Trophoblast cell (in vitro differentiated cells and primary cell): ENCODE measurements at regions not wholly inside any gene's neighbourhood (a gene's known extent, or its start where the extent isn't known, plus 50 kb on each side); places are given as distances from the start of the nearest gene placed in this dataset.

Source experiments
- DNase-seq, 2 donors: peaks; one replicate each; pipeline ENCODE4 v3.0.0-alpha.2; 2016
- H2AFZ ChIP-seq: 2 replicates; pipeline ENCODE4 v1.6.1; 2013; ENCODE audit warnings: low read length, moderate library complexity, mild to moderate bottlenecking; ENCODE audit not compliant: insufficient read depth, poor library complexity
- H2AK5ac ChIP-seq: 2 replicates; pipeline ENCODE4 v1.6.1; 2013; ENCODE audit warnings: mild to moderate bottlenecking, low read length
- H2BK120ac ChIP-seq: 2 replicates; pipeline ENCODE4 v1.6.1; 2013; ENCODE audit warnings: low read length, mild to moderate bottlenecking, moderate library complexity; ENCODE audit not compliant: insufficient read depth, poor library complexity
- H2BK12ac ChIP-seq: 2 replicates; pipeline ENCODE4 v1.6.1; 2013; ENCODE audit warnings: mild to moderate bottlenecking, low read length, moderate library complexity
- H2BK5ac ChIP-seq: 2 replicates; pipeline ENCODE4 v1.6.1; 2013; ENCODE audit warnings: low read length, low read depth, moderate library complexity, mild to moderate bottlenecking; ENCODE audit not compliant: poor library complexity
- H3K14ac ChIP-seq: 2 replicates; pipeline ENCODE4 v1.6.1; 2013; ENCODE audit warnings: mild to moderate bottlenecking, low read length
- H3K18ac ChIP-seq: 2 replicates; pipeline ENCODE4 v1.6.1; 2013; ENCODE audit warnings: mild to moderate bottlenecking, low read length
- H3K23ac ChIP-seq: 2 replicates; pipeline ENCODE4 v1.6.1; 2013; ENCODE audit warnings: low read length
- H3K27ac ChIP-seq: 2 replicates; pipeline ENCODE4 v1.5.1; 2013; ENCODE audit warnings: low read depth, mild to moderate bottlenecking, inconsistent platforms, low read length, moderate library complexity
- H3K27me3 ChIP-seq: 2 replicates; pipeline ENCODE4 v1.6.1; 2013; ENCODE audit warnings: inconsistent platforms, mild to moderate bottlenecking, low read length, moderate library complexity; ENCODE audit not compliant: insufficient read depth
- H3K36me3 ChIP-seq, 2 experiments: 1 replicate in 1 of 2; 2 replicates in 1 of 2; pipeline ENCODE4 v1.6.1; 2013; ENCODE audit warnings: low read length in 2 of 2, mild to moderate bottlenecking in 2 of 2, moderate library complexity in 1 of 2; ENCODE audit not compliant: insufficient read depth in 2 of 2, control insufficient read depth in 1 of 2
- H3K4ac ChIP-seq: 2 replicates; pipeline ENCODE4 v1.6.1; 2013; ENCODE audit warnings: low read depth, mild to moderate bottlenecking, low read length, moderate library complexity
- H3K4me1 ChIP-seq, 2 experiments: 1 replicate in 1 of 2; 2 replicates in 1 of 2; pipeline ENCODE4 v1.6.1; 2013; ENCODE audit warnings: low read length in 2 of 2, mild to moderate bottlenecking in 2 of 2, moderate library complexity in 1 of 2; ENCODE audit not compliant: insufficient read depth in 2 of 2, control insufficient read depth in 1 of 2
- H3K4me2 ChIP-seq: 2 replicates; pipeline ENCODE4 v1.6.1; 2013; ENCODE audit warnings: inconsistent platforms, mild to moderate bottlenecking, low read length, moderate library complexity
- H3K4me3 ChIP-seq: 2 replicates; pipeline ENCODE4 v1.5.1; 2013; ENCODE audit warnings: mild to moderate bottlenecking, low read depth, low read length, inconsistent platforms
- H3K79me1 ChIP-seq: one replicate; pipeline ENCODE4 v1.6.1; 2013; ENCODE audit warnings: low read length
- H3K79me2 ChIP-seq: 2 replicates; pipeline ENCODE4 v1.6.1; 2013; ENCODE audit warnings: low read length, mild to moderate bottlenecking; ENCODE audit not compliant: control insufficient read depth, insufficient read depth, poor library complexity
- H3K9ac ChIP-seq: 2 replicates; pipeline ENCODE4 v1.6.1; 2013; ENCODE audit warnings: mild to moderate bottlenecking, low read length
- H3K9me3 ChIP-seq: 2 replicates; pipeline ENCODE4 v1.6.1; 2013; ENCODE audit warnings: low read depth, mild to moderate bottlenecking, control low read depth, inconsistent platforms, low read length; ENCODE audit not compliant: insufficient read depth
- H4K12ac ChIP-seq: 2 replicates; pipeline ENCODE4 v1.6.1; 2013; ENCODE audit warnings: low read depth, mild to moderate bottlenecking, low read length, moderate library complexity
- H4K8ac ChIP-seq: 2 replicates; pipeline ENCODE4 v1.6.1; 2013; ENCODE audit warnings: low read depth, mild to moderate bottlenecking, low read length, moderate library complexity
- H4K91ac ChIP-seq: one replicate; pipeline ENCODE4 v1.6.1; 2013; ENCODE audit warnings: low read depth, mild to moderate bottlenecking, low read length, moderate library complexity
- WGBS: extraction: QIAGEN DNeasy Blood & Tissue Kit; methylation state at CpG from one replicate; pipeline ENCODE4 v1.1.7; 2013; ENCODE audit warnings: missing lambda C conversion rate; ENCODE audit not compliant: insufficient read length, insufficient coverage; ENCODE audit errors: extremely low coverage; 5-methylcytosine and 5-hydroxymethylcytosine counted together

- no peak overlapping the region for H3K4me2 ChIP-seq
- no CpG with 5 or more reads among the region's 16 CpGs for WGBS
- no peak overlapping the region for H3K27ac ChIP-seq
These were observed 189.8 kb downstream of the MTRR start for GRCh38 chr5:8058616-8059190.

GRCh38 chr5:8059337-8059736 is 190.4 kb downstream of the MTRR start:
- H4K12ac ChIP-seq, result no peak overlapping the region
- H3K4ac ChIP-seq, result no peak overlapping the region
- no peak overlapping the region for H3K18ac ChIP-seq
- H2BK5ac ChIP-seq, result no peak overlapping the region
- no peak overlapping the region for H3K4me2 ChIP-seq
- peaks cover 2% of the 10 kb centered on the region for H3K27me3 ChIP-seq
- no peak overlapping the region for H4K8ac ChIP-seq
- no CpG with 5 or more reads among the region's 4 CpGs for WGBS
- H2AFZ ChIP-seq, result no peak overlapping the region
- no peak overlapping the region for H3K23ac ChIP-seq
- DNase-seq, result no peak
- H3K9ac ChIP-seq, result no peak overlapping the region
- no peaks in the 10 kb centered on the region for H3K79me2 ChIP-seq
- H2BK12ac ChIP-seq, result no peak overlapping the region
- no peak overlapping the region for H3K4me3 ChIP-seq
- H3K79me1 ChIP-seq, result no peaks in the 10 kb centered on the region
- no peaks in the 10 kb centered on the region for H3K9me3 ChIP-seq
- no peak overlapping the region for H3K27ac ChIP-seq
- H2AK5ac ChIP-seq, result no peak overlapping the region
- no peak overlapping the region for H4K91ac ChIP-seq
- H3K4me1 ChIP-seq, result no peaks in the 10 kb centered on the region
- H3K36me3 ChIP-seq, result no peaks in the 10 kb centered on the region
- H2BK120ac ChIP-seq, result no peak overlapping the region
- H3K14ac ChIP-seq, result no peak overlapping the region

More at GRCh38 chr5:8058616-8059190, 189.8 kb downstream of the MTRR start:
- Histone ChIP-seq H2AFZ (no peak overlapping the region), H4K91ac (no peak overlapping the region), H3K9ac (no peak overlapping the region), H3K18ac (no peak overlapping the region), H3K79me1 (no peaks in the 10 kb centered on the region), H2BK12ac (no peak overlapping the region), H3K36me3 (no peaks in the 10 kb centered on the region), H4K12ac (no peak overlapping the region), H3K79me2 (no peaks in the 10 kb centered on the region), H3K4ac (no peak overlapping the region), H3K4me3 (no peak overlapping the region), H2BK5ac (no peak overlapping the region), H3K23ac (no peak overlapping the region), H2AK5ac (no peak overlapping the region), H3K4me1 (no peaks in the 10 kb centered on the region), H3K14ac (no peak overlapping the region), H4K8ac (no peak overlapping the region), H3K27me3 (no peaks in the 10 kb centered on the region), H3K9me3 (no peaks in the 10 kb centered on the region), H2BK120ac (no peak overlapping the region)
- no peak for DNase-seq

- Histone ChIP-seq H3K4me1 (no peaks in the 10 kb centered on the region), H3K4me2 (no peak overlapping the region), H3K18ac (no peak overlapping the region), H3K79me2 (no peaks in the 10 kb centered on the region), H2AK5ac (no peak overlapping the region), H3K79me1 (no peaks in the 10 kb centered on the region), H3K23ac (no peak overlapping the region), H4K8ac (no peak overlapping the region), H3K36me3 (no peaks in the 10 kb centered on the region), H2BK120ac (no peak overlapping the region), H2BK5ac (no peak overlapping the region), H2BK12ac (no peak overlapping the region), H3K14ac (no peak overlapping the region), H3K9ac (no peak overlapping the region), H3K4ac (no peak overlapping the region), H3K9me3 (no peaks in the 10 kb centered on the region), H3K4me3 (no peak overlapping the region), H2AFZ (no peak overlapping the region), H4K12ac (no peak overlapping the region), H3K27ac (no peak overlapping the region), H4K91ac (no peak overlapping the region), H3K27me3 (peaks cover 2% of the 10 kb centered on the region)
- WGBS, result no CpG with 5 or more reads among the region's 11 CpGs
- no peak for DNase-seq
These were observed 191.4 kb downstream of the MTRR start for GRCh38 chr5:8060235-8060952.

GRCh38 chr5:8060953-8061429 is 192.0 kb downstream of the MTRR start:
- H3K4me1 ChIP-seq, result no peaks in the 10 kb centered on the region
- H3K36me3 ChIP-seq, result no peaks in the 10 kb centered on the region
- no peak overlapping the region for H4K8ac ChIP-seq
- no peak overlapping the region for H2BK12ac ChIP-seq
- H3K18ac ChIP-seq, result no peak overlapping the region
- H3K4me2 ChIP-seq, result no peak overlapping the region
- WGBS, result no CpG with 5 or more reads among the region's 7 CpGs
- no peak overlapping the region for H3K27ac ChIP-seq
- H3K9ac ChIP-seq, result no peak overlapping the region
- H3K4me3 ChIP-seq, result no peak overlapping the region
- no peak overlapping the region for H3K4ac ChIP-seq
- H4K12ac ChIP-seq, result no peak overlapping the region
- no peak overlapping the region for H2BK120ac ChIP-seq
- H3K79me2 ChIP-seq, result no peaks in the 10 kb centered on the region
- no peak overlapping the region for H2BK5ac ChIP-seq
- H3K27me3 ChIP-seq, result peaks cover 2% of the 10 kb centered on the region
- H2AK5ac ChIP-seq, result no peak overlapping the region
- H3K23ac ChIP-seq, result no peak overlapping the region
- no peaks in the 10 kb centered on the region for H3K9me3 ChIP-seq
- DNase-seq, result no peak
- no peak overlapping the region for H2AFZ ChIP-seq
- no peaks in the 10 kb centered on the region for H3K79me1 ChIP-seq
- no peak overlapping the region for H4K91ac ChIP-seq
- H3K14ac ChIP-seq, result no peak overlapping the region
